ENCODE measurements at regions not wholly inside any gene's neighbourhood (a gene's known extent, or its start where the extent isn't known, plus 50 kb on each side); places are given as distances from the start of the nearest gene placed in this dataset.

GRCh38 chr7:52955522-52955921 lies 79.9 kb upstream of the POM121L12 start (continued):
- no peak for TF ChIP-seq AEBP2 (tag by site-specific recombination; IDR thresholded peaks at IDR 0.05; ENCODE audit: borderline replicate concordance)

GRCh38 chr7:52944921-52945320 lies 90.5 kb upstream of the POM121L12 start:
- ChIA-PET POLR2A (no interaction called here), CTCF (no interaction called here)
- Histone ChIP-seq H3K4me3 (ENCODE audit: low read depth, low read length) (no peak overlapping the region), H3K36me3 (ENCODE audit: control insufficient read depth in 2 of 2, insufficient read depth in 1 of 2, low read length in 2 of 2) (no peaks in the 10 kb centered on the region), H3K4me1 (ENCODE audit: control insufficient read depth, insufficient read depth, low read length) (no peaks in the 10 kb centered on the region), H3K27ac (ENCODE audit: extremely low read depth, low read depth, low read length) (no peak overlapping the region), H3K9me3 (ENCODE audit: control insufficient read depth, insufficient read depth, low read depth, low read length) (no peaks in the 10 kb centered on the region)
- TF ChIP-seq ZNF184 (tag by site-specific recombination; IDR thresholded peaks at IDR 0.05), result no peak
- no peak for TF ChIP-seq AEBP2 (tag by site-specific recombination; IDR thresholded peaks at IDR 0.05; ENCODE audit: borderline replicate concordance)
- TF ChIP-seq ZNF776 (tag by site-specific recombination; IDR thresholded peaks at IDR 0.05; ENCODE audit: borderline replicate concordance), result no peak
- no peak for TF ChIP-seq MYNN (tag by site-specific recombination; IDR thresholded peaks at IDR 0.05; ENCODE audit: borderline replicate concordance)
- TF ChIP-seq ZNF707 (tag by site-specific recombination; IDR thresholded peaks at IDR 0.05), result no peak
- no peak for TF ChIP-seq ZBTB21 (tag by site-specific recombination; IDR thresholded peaks at IDR 0.05)
- TF ChIP-seq SP3 (tag by site-specific recombination; IDR thresholded peaks at IDR 0.05), result no peak
- no peak for TF ChIP-seq ZNF433 (tag by site-specific recombination; IDR thresholded peaks at IDR 0.05; ENCODE audit: low read depth)
- TF ChIP-seq ZNF26 (tag by site-specific recombination; IDR thresholded peaks at IDR 0.05), result no peak
- no peak for TF ChIP-seq PRDM2 (tag by site-specific recombination; IDR thresholded peaks at IDR 0.05; ENCODE audit: borderline replicate concordance)
- TF ChIP-seq ZNF670 (tag by site-specific recombination; IDR thresholded peaks at IDR 0.05; ENCODE audit: low read depth), result no peak
- no peak for TF ChIP-seq ZNF837 (tag by site-specific recombination; IDR thresholded peaks at IDR 0.05)

GRCh38 chr7:52940481-52940880 lies 95.0 kb upstream of the POM121L12 start:
- ChIA-PET POLR2A (no interaction called here), CTCF (interaction anchor here (0.6 kb wide), 1 partner anchor 9 kb away, joined by 6 read pairs; no protein-coding TSS in a partner anchor)
- no peaks in the 10 kb centered on the region for H3K4me1 ChIP-seq (ENCODE audit: control insufficient read depth, insufficient read depth, low read length)
- H3K36me3 ChIP-seq (ENCODE audit: control insufficient read depth in 2 of 2, insufficient read depth in 1 of 2, low read length in 2 of 2), result no peaks in the 10 kb centered on the region
- no peak overlapping the region for H3K27ac ChIP-seq (ENCODE audit: extremely low read depth, low read depth, low read length)
- no peaks in the 10 kb centered on the region for H3K9me3 ChIP-seq (ENCODE audit: control insufficient read depth, insufficient read depth, low read depth, low read length)
- H3K4me3 ChIP-seq (ENCODE audit: low read depth, low read length), result no peak overlapping the region
- TF ChIP-seq ZBTB48 (tag by site-specific recombination; IDR thresholded peaks at IDR 0.05) (no peak), ZNF660 (tag by site-specific recombination; IDR thresholded peaks at IDR 0.05) (no peak), ZNF175 (tag by site-specific recombination; IDR thresholded peaks at IDR 0.05) (no peak), OVOL3 (tag by site-specific recombination; IDR thresholded peaks at IDR 0.05) (no peak), ZNF112 (tag by site-specific recombination; IDR thresholded peaks at IDR 0.05) (no peak), ZNF449 (tag by site-specific recombination; IDR thresholded peaks at IDR 0.05) (no peak), ZNF830 (tag by site-specific recombination; IDR thresholded peaks at IDR 0.05; ENCODE audit: low read depth) (no peak), ELK4 (IDR thresholded peaks at IDR 0.05; ENCODE audit: borderline replicate concordance, low read depth, low read length) (no peak), GLI2 (tag by site-specific recombination; IDR thresholded peaks at IDR 0.05; ENCODE audit: borderline replicate concordance, low read depth) (no peak)

Measured in HEK293 (cell line).